ENCODE measurements at regions not wholly inside any gene's neighbourhood (a gene's known extent, or its start where the extent isn't known, plus 50 kb on each side); places are given as distances from the start of the nearest gene placed in this dataset.
"Not testable (repeated sequence)": the region's sequence is repeated elsewhere in the genome, so short reads cannot be mapped to it uniquely, and the experiment has no call there.

GRCh38 chr3:95587641-95588040 is 1226.8 kb upstream of the EPHA6 start:
- DNase-seq (ENCODE audit: extremely low read depth in 1 of 11, low read depth in 9 of 11, low spot score in 4 of 11): not testable (repeated sequence)

DNA sequence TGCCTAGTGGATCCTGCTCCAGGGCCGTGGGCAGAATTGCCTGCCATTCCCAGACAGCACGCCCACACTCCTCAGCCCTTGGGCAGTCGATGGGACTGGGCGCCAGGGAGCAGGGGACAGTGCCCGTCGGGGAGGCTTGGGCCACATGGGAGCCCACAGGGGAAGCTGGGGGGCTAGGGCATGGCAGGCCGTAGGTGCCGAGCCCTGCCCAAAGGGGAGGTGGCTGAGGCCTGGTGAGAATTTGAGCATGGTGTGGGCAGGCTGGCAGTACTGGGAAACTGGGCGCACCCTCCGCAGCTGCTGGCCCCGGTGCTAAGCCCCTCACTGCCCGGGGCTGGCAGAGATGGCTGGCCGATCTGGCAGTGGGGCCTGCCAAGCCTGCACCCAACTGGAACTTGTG is 1225.9 kb upstream of the EPHA6 start:
- DNase-seq (ENCODE audit: extremely low read depth in 1 of 11, low read depth in 9 of 11, low spot score in 4 of 11): no peak

DNA sequence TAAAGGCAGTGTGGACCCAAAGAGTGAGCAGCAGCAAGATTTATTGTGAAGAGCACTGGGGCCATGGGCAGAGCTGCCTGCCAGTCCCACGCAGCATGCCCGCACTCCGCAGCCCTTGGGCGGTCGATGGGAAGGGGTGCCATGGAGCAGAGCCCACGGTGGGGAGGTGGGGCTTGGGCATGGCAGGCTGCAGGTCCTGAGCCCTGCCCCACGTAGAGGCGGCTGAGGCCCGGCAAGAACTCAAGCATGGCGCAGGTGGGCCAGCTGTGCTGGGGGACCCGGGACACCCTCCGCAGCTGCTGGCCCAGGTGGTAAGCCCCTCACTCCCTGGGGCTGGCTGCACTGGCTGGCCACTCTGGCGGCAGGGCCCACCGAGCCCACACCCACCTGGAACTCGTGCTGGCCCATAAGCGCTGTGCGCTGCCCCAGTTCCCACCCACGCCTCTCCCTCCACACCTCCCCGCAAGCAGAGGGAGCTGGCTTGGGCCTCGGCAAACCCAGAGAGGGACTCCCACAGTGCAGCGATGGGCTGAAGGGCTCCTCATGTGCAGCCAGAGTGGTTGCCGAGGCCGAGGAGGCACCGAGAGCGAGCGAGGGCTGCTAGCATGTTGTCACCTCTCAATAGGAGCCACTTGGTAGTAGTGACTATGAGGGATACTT is 1218.8 kb upstream of the EPHA6 start:
- no peak for DNase-seq (ENCODE audit: extremely low read depth in 1 of 11, low read depth in 9 of 11, low spot score in 4 of 11)

DNA sequence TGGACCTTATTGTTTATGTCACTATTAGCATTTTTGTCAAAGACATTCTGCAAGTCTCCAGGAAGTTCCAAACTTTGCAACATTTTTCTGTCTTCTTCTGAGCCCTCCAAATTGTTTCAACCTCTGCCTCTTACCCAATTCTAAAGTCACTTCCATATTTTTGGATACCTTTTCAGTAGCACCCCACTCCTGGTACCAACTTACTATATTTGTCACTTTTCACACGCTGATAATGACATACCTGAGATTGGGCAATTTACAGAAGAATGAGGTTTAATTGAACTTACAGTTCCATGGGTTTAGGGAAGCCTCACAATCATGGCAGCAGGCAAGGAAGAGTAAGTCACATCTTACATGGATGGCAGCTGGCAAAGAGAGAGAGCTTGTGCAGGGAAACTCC is 1206.5 kb upstream of the EPHA6 start:
- no peak for DNase-seq (ENCODE audit: extremely low read depth in 1 of 11, low read depth in 9 of 11, low spot score in 4 of 11)

- no peak for DNase-seq (ENCODE audit: extremely low read depth in 1 of 11, low read depth in 9 of 11, low spot score in 4 of 11)
Observed at GRCh38 chr3:95609411-95609810, 1205.0 kb upstream of the EPHA6 start.

DNA sequence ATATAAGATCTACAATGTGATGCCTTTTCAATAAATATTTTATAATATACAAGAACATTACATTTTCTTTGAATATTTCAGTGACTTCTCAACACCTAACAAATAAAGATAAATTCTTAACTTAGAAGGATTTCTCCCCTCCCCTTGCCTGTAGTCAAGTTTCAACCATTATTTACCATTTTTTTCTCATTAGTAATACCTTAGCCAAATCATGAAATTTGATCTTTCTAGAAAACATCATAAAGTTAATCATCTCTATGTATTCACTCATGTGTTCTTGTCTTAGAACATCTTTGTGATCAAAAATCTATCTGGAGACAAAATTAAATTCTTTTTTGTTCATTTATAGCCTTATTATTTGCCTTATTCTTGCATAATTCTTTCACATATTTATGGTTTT is 1201.8 kb upstream of the EPHA6 start:
- no peak for DNase-seq (ENCODE audit: extremely low read depth in 1 of 11, low read depth in 9 of 11, low spot score in 4 of 11)

GRCh38 chr3:95613993-95614392 is 1200.4 kb upstream of the EPHA6 start:
- no peak for DNase-seq (ENCODE audit: extremely low read depth in 1 of 11, low read depth in 9 of 11, low spot score in 4 of 11)

DNA sequence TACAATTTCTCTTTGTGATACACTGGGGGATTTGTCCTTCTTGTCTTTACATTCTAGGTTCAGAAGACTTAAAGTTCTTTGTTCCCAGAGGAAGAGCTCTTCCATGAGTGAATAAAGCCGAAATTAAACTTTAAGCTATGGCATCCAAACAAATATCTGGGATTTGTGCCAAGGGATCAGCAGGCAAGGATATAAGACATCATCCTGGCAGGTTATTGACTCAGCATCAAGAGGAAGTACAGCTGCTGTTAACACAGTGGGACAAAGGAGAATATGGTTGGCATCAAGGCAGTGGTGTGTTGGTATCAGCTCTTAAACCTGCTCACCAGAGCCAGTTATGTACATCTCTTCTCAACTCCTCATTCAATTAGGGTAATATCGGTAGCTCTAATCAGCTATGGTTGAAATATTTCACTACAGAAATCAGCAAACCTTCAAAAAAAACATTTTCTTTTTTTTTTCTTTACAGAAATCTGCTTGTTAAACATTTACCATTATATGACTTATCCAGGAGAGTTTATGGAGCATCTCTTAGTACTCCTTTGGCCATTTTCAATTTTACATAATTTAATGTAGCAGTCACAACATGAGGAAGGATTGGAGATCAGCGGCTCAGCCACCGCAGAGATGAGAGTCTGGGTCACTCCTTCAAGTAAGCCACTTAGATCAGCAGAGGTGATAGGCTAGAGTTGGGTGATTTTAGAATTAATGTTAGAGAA is 1198.6 kb upstream of the EPHA6 start:
- no peak for DNase-seq (ENCODE audit: extremely low read depth in 1 of 11, low read depth in 9 of 11, low spot score in 4 of 11)

- DNase-seq (ENCODE audit: extremely low read depth in 1 of 11, low read depth in 9 of 11, low spot score in 4 of 11): no peak
Observed at GRCh38 chr3:95626107-95626506, 1188.3 kb upstream of the EPHA6 start.

- DNase-seq (ENCODE audit: extremely low read depth in 1 of 11, low read depth in 9 of 11, low spot score in 4 of 11): no peak
Observed at GRCh38 chr3:95627293-95627692, 1187.1 kb upstream of the EPHA6 start.

DNA sequence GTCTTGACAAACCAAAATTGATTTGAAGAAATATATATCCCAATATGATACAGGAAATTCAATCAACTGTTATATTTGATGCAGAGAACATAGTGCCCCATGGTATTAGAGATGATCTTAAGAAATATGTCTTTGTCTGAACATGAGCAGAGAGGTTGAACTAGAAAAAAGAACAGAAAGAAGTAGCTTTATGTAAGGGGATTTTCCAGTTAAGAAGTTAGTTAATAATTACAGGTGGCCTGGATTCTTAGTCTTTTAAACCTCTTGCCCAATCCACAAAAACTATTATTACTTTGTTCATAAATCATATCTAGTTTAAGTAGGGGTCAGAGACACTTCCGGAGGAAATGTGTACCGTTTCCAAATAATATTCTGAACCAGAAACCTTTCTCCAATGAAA is 1186.7 kb upstream of the EPHA6 start:
- no peak for DNase-seq (ENCODE audit: extremely low read depth in 1 of 11, low read depth in 9 of 11, low spot score in 4 of 11)

DNA sequence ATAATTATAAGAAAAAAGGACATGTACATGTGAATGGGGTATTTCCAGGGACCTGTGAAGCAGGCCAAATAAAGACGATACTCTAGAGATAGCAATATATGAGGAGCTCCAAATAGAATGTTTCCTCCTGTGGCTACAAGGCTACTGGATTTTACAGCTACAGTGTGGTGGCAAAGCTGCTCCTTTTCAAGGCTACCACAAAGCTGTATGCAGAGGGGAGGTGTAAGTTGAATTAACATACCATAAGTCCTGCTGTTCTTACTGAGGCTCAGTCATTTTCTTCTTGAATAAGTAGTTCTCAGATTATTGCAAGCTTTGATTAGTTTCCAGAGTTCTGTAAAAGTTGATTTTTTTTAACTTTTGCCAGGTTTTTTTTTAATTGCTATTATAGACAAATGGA is 1184.6 kb upstream of the EPHA6 start:
- DNase-seq (ENCODE audit: extremely low read depth in 1 of 11, low read depth in 9 of 11, low spot score in 4 of 11): no peak

GRCh38 chr3:95645291-95645690 is 1169.1 kb upstream of the EPHA6 start:
- no peak for DNase-seq (ENCODE audit: extremely low read depth in 1 of 11, low read depth in 9 of 11, low spot score in 4 of 11)

GRCh38 chr3:95654570-95655362 is 1159.6 kb upstream of the EPHA6 start:
- no peak for DNase-seq (ENCODE audit: extremely low read depth in 1 of 11, low read depth in 9 of 11, low spot score in 4 of 11)

DNA sequence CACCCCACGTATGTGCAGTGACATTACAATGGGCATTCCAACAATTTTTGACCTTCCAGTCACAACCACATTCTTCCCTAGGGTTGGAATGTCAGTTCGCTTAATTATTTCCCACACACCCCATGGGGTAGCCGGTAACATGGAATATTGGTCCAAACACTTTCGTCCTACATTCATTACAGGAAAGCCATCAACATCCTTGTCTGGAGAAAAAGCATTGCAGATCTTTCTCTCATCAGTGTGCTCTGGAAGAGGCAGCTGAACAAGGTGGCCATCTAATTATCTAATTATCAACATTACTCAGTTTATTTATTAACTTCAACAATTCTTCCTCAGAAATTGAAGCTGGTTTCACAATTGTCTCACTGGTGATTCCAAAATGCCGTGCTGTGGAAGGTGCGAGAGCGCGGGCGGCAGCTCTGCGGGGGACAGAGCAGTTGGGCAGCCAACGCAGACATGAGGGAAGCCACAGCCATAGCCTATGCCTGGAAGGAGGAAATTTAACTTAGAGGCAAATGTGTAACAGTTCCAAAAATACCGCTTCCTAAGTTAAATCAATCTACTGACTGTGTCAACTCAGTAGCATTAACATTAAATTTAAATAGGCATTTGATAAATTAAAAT is 1158.9 kb upstream of the EPHA6 start:
- DNase-seq (ENCODE audit: extremely low read depth in 1 of 11, low read depth in 9 of 11, low spot score in 4 of 11): no peak

DNA sequence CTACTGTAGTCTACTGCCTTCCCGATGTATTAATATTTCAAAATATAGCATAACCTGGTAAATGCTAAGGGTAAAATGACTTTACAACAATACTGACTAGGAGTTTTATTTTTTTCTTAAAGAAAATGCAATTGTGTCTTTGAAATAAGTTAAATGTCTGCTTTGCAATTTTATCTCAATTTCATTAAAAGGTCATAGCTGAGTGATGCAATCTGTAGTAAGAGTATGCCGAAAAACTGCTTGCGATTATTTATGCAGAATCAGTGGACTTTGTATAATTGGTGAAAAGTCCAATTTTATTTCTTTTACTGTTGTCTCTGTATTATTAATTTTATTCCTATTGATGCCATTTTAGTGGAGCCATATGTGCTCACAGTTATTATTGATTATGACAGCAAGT is 1143.6 kb upstream of the EPHA6 start:
- no peak for DNase-seq (ENCODE audit: extremely low read depth in 1 of 11, low read depth in 9 of 11, low spot score in 4 of 11)

DNA sequence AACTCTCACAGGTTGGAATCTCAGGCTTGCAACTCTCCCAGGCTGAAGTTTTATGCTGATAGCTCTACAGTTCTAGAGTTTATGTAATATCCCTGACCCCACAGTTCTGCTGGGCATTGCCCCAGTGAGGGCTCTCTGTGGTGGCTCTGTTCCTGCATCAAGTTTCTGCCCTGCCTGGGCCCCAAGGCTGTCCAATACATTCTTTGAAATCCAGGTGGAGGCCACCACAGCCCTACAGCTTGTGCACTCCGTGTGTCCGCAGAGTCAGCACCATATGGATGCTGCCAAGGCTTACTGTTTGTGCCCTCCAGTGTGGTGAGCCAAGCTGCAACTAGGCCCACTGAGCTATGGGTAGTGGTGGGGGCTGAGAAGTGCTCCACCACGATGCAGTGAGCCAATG is 1141.2 kb upstream of the EPHA6 start:
- DNase-seq (ENCODE audit: extremely low read depth in 1 of 11, low read depth in 9 of 11, low spot score in 4 of 11): no peak

GRCh38 chr3:95705786-95706418 is 1108.5 kb upstream of the EPHA6 start:
- DNase-seq (ENCODE audit: extremely low read depth in 1 of 11, low read depth in 9 of 11, low spot score in 4 of 11): no peak

DNA sequence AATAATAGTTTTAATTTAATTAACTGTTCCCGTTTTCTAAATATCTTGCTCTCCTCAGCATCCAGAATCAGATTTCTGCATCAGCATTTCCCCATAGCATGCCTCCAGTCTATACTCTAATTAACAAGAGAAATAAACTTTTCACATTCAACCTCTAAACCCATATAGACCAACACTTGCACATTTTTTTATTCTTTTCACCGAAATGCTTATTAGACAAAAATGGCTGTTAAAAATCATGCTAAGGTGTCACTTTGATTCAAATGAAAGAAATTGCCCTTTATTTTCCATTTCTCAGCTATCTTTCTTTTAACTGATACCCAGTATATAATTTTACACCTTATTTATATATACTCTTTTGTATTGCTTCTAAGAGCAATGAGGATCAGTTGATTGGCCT is 1107.1 kb upstream of the EPHA6 start:
- DNase-seq (ENCODE audit: extremely low read depth in 1 of 11, low read depth in 9 of 11, low spot score in 4 of 11): no peak

All from renal cortex interstitium (tissue), 11 donors.